ENCODE measurements at regions not wholly inside any gene's neighbourhood (a gene's known extent, or its start where the extent isn't known, plus 50 kb on each side); places are given as distances from the start of the nearest gene placed in this dataset.

DNA sequence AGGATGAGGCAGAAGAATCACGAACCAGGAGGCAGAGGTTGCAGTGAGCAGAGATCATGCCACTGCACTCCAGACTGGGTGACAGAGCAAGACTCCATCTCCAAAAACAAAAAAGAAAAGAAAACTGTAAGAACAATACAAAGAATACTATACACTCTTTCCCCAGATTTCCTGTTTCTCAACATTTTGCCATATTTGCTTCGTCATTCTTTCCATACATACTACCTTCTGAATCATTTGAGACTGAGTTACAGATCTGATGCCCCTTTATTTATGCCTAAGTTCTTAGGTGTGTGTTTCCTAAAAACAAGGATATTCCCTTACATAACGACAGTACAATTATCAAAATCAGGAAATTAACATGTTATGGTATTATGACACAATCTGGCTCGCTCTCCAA, 168.4 kb upstream of the CELF2 start:
- TF ChIP-seq, protein P1, sequence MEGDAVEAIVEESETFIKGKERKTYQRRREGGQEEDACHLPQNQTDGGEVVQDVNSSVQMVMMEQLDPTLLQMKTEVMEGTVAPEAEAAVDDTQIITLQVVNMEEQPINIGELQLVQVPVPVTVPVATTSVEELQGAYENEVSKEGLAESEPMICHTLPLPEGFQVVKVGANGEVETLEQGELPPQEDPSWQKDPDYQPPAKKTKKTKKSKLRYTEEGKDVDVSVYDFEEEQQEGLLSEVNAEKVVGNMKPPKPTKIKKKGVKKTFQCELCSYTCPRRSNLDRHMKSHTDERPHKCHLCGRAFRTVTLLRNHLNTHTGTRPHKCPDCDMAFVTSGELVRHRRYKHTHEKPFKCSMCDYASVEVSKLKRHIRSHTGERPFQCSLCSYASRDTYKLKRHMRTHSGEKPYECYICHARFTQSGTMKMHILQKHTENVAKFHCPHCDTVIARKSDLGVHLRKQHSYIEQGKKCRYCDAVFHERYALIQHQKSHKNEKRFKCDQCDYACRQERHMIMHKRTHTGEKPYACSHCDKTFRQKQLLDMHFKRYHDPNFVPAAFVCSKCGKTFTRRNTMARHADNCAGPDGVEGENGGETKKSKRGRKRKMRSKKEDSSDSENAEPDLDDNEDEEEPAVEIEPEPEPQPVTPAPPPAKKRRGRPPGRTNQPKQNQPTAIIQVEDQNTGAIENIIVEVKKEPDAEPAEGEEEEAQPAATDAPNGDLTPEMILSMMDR (conservative IDR thresholded peaks at IDR 0.05; ENCODE audit: low read depth, low read length), result no peak
- TF ChIP-seq POLR2A (IDR thresholded peaks at IDR 0.05; ENCODE audit: low read depth, low read length) (no peak), CEBPB (IDR thresholded peaks at IDR 0.05; ENCODE audit: low read depth, low read length) (no peak), SMC3 (IDR thresholded peaks at IDR 0.05; ENCODE audit: low read depth, low read length) (no peak), RCOR1 (IDR thresholded peaks at IDR 0.05; ENCODE audit: insufficient replicate concordance, low read length) (no peak), MXI1 (IDR thresholded peaks at IDR 0.05; ENCODE audit: borderline replicate concordance, low read depth, low read length) (no peak), BHLHE40 (IDR thresholded peaks at IDR 0.05; ENCODE audit: low read depth, low read length) (no peak), FOS (IDR thresholded peaks at IDR 0.05; ENCODE audit: low read depth, low read length) (no peak), RFX5 (IDR thresholded peaks at IDR 0.05; ENCODE audit: low read depth, low read length) (no peak)
- TF ChIP-seq, protein P2, sequence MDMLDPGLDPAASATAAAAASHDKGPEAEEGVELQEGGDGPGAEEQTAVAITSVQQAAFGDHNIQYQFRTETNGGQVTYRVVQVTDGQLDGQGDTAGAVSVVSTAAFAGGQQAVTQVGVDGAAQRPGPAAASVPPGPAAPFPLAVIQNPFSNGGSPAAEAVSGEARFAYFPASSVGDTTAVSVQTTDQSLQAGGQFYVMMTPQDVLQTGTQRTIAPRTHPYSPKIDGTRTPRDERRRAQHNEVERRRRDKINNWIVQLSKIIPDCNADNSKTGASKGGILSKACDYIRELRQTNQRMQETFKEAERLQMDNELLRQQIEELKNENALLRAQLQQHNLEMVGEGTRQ (IDR thresholded peaks at IDR 0.05; ENCODE audit: low read depth, low read length), result no peak
- TF ChIP-seq, protein P3, sequence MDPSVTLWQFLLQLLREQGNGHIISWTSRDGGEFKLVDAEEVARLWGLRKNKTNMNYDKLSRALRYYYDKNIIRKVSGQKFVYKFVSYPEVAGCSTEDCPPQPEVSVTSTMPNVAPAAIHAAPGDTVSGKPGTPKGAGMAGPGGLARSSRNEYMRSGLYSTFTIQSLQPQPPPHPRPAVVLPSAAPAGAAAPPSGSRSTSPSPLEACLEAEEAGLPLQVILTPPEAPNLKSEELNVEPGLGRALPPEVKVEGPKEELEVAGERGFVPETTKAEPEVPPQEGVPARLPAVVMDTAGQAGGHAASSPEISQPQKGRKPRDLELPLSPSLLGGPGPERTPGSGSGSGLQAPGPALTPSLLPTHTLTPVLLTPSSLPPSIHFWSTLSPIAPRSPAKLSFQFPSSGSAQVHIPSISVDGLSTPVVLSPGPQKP (IDR thresholded peaks at IDR 0.05; ENCODE audit: borderline replicate concordance, low read depth, low read length), result no peak

All from IMR-90 (cell line).